H9 (cell line): ENCODE measurements at regions not wholly inside any gene's neighbourhood (a gene's known extent, or its start where the extent isn't known, plus 50 kb on each side); places are given as distances from the start of the nearest gene placed in this dataset.

Experiments
- DNase-seq: peaks from one replicate; pipeline ENCODE4 v3.0.0-alpha.2; 2017
- H2AFZ ChIP-seq: one replicate; pipeline ENCODE4 v1.6.1; 2013; ENCODE audit warnings: mild to moderate bottlenecking, low read length, control low read depth, moderate library complexity
- H2AK5ac ChIP-seq: 2 replicates; pipeline ENCODE4 v1.6.1; 2013; ENCODE audit warnings: low read length, control low read depth, mixed read lengths; ENCODE audit not compliant: insufficient read length
- H2BK120ac ChIP-seq: one replicate; pipeline ENCODE4 v1.6.1; 2013; ENCODE audit warnings: low read depth, mild to moderate bottlenecking, low read length, control low read depth, inconsistent platforms; ENCODE audit not compliant: poor library complexity, severe bottlenecking
- H2BK12ac ChIP-seq: 2 replicates; pipeline ENCODE4 v1.6.1; 2013; ENCODE audit warnings: low read length, control low read depth, mixed read lengths, low read depth; ENCODE audit not compliant: insufficient read length
- H2BK15ac ChIP-seq: 2 replicates; pipeline ENCODE4 v1.6.1; 2013; ENCODE audit warnings: low read depth, low read length, control low read depth
- H2BK20ac ChIP-seq: one replicate; pipeline ENCODE4 v1.6.1; 2013; ENCODE audit warnings: low read depth, mild to moderate bottlenecking, low read length, control low read depth, inconsistent platforms; ENCODE audit not compliant: poor library complexity, severe bottlenecking
- H2BK5ac ChIP-seq: 2 replicates; pipeline ENCODE4 v1.6.1; 2013; ENCODE audit warnings: low read length, control low read depth, mixed read lengths; ENCODE audit not compliant: insufficient read length
- H3K14ac ChIP-seq: 2 replicates; pipeline ENCODE4 v1.6.1; 2013; ENCODE audit warnings: low read length, control low read depth; ENCODE audit not compliant: insufficient read depth
- H3K18ac ChIP-seq: 2 replicates; pipeline ENCODE4 v1.6.1; 2013; ENCODE audit warnings: low read depth, mild to moderate bottlenecking, mixed read lengths, low read length, control low read depth; ENCODE audit not compliant: insufficient read length
- H3K23ac ChIP-seq: 2 replicates; pipeline ENCODE4 v1.6.1; 2013; ENCODE audit warnings: low read length, control low read depth, mixed read lengths, low read depth; ENCODE audit not compliant: insufficient read length
- H3K23me2 ChIP-seq: 2 replicates; pipeline ENCODE4 v1.6.1; 2013; ENCODE audit warnings: low read depth, mild to moderate bottlenecking, mixed read lengths, low read length, control low read depth; ENCODE audit not compliant: insufficient read length, poor library complexity, severe bottlenecking
- H3K27ac ChIP-seq: 2 replicates; pipeline ENCODE4 v1.5.1; 2013; ENCODE audit warnings: low read length, control low read depth, mixed read lengths, low read depth; ENCODE audit not compliant: insufficient read length
- H3K27me3 ChIP-seq: 2 replicates; pipeline ENCODE4 v1.6.1; 2013; ENCODE audit warnings: low read length, control low read depth, inconsistent platforms; ENCODE audit not compliant: insufficient read depth
- H3K4ac ChIP-seq: 2 replicates; pipeline ENCODE4 v1.6.1; 2013; ENCODE audit warnings: low read depth, mild to moderate bottlenecking, control low read depth, inconsistent platforms, low read length, moderate library complexity
- H3K4me1 ChIP-seq: 2 replicates; pipeline ENCODE4 v1.6.1; 2013; ENCODE audit warnings: low read length, control low read depth, inconsistent platforms; ENCODE audit not compliant: insufficient read depth
- H3K4me2 ChIP-seq: 2 replicates; pipeline ENCODE4 v1.6.1; 2013; ENCODE audit warnings: low read length, control low read depth, mixed read lengths; ENCODE audit not compliant: insufficient read length, insufficient read depth
- H3K56ac ChIP-seq: 2 replicates; pipeline ENCODE4 v1.6.1; 2013; ENCODE audit warnings: low read depth, mild to moderate bottlenecking, mixed read lengths, low read length, control low read depth; ENCODE audit not compliant: insufficient read length
- H3K79me1 ChIP-seq: 2 replicates; pipeline ENCODE4 v1.6.1; 2013; ENCODE audit warnings: low read depth, mild to moderate bottlenecking, moderate library complexity, low read length, control low read depth, inconsistent platforms; ENCODE audit not compliant: insufficient read depth, poor library complexity, severe bottlenecking
- H3K79me2 ChIP-seq: 2 replicates; pipeline ENCODE4 v1.6.1; 2013; ENCODE audit warnings: low read length, control low read depth, inconsistent platforms; ENCODE audit not compliant: insufficient read depth
- H3K9ac ChIP-seq: 2 replicates; pipeline ENCODE4 v1.6.1; 2013; ENCODE audit warnings: low read length, control low read depth, mixed read lengths; ENCODE audit not compliant: insufficient read length; ENCODE audit errors: extremely low read depth
- H3K9me3 ChIP-seq: one replicate; pipeline ENCODE4 v1.6.1; 2013; ENCODE audit warnings: low read depth, low read length, inconsistent platforms; ENCODE audit not compliant: control insufficient read depth
- H3T11ph ChIP-seq: one replicate; pipeline ENCODE4 v1.6.1; 2013; ENCODE audit warnings: mild to moderate bottlenecking, low read length, control low read depth, inconsistent platforms
- H4K20me1 ChIP-seq: one replicate; pipeline ENCODE4 v1.6.1; 2013; ENCODE audit not compliant: control insufficient read depth, insufficient read length, insufficient read depth
- H4K5ac ChIP-seq: 2 replicates; pipeline ENCODE4 v1.6.1; 2013; ENCODE audit warnings: low read depth, mild to moderate bottlenecking, mixed read lengths, low read length, control low read depth; ENCODE audit not compliant: insufficient read length
- H4K8ac ChIP-seq: replicated peaks from 2 replicates; pipeline ENCODE4 v1.6.1; 2013; ENCODE audit warnings: low read length, control low read depth, mixed read lengths, low read depth; ENCODE audit not compliant: insufficient read length
- H4K91ac ChIP-seq: 2 replicates; pipeline ENCODE4 v1.6.1; 2013; ENCODE audit warnings: low read depth, mild to moderate bottlenecking, moderate library complexity, mixed read lengths, low read length, control low read depth; ENCODE audit not compliant: insufficient read length
- H3K27ac Mint-ChIP-seq, 3 experiments: 2 replicates in 2 of 3; 3 replicates in 1 of 3; pipeline ENCODE4 v1.8.0; 2020 to 2021; ENCODE audit warnings: mixed read lengths in 3 of 3, mild to moderate bottlenecking in 1 of 3, moderate library complexity in 1 of 3
- H3K27me3 Mint-ChIP-seq: 2 replicates; pipeline ENCODE4 v1.8.0; 2021; ENCODE audit warnings: low read depth, mild to moderate bottlenecking, moderate library complexity, mixed read lengths
- H3K36me3 Mint-ChIP-seq, 3 experiments: 2 replicates in 2 of 3; 3 replicates in 1 of 3; pipeline ENCODE4 v1.8.0; 2020 to 2021; ENCODE audit warnings: low read depth in 3 of 3, mixed read lengths in 3 of 3; ENCODE audit not compliant: insufficient read depth in 1 of 3
- H3K4me1 Mint-ChIP-seq, 2 experiments: 2 replicates each; pipeline ENCODE4 v1.8.0; 2020; ENCODE audit warnings: mixed read lengths in 2 of 2
- H3K4me3 Mint-ChIP-seq, 2 experiments: 2 replicates in 1 of 2; 3 replicates in 1 of 2; pipeline ENCODE4 v1.8.0; 2020 to 2021; ENCODE audit warnings: mild to moderate bottlenecking in 2 of 2, mixed read lengths in 2 of 2, moderate library complexity in 1 of 2
- H3K9me3 Mint-ChIP-seq, 2 experiments: 2 replicates in 1 of 2; 3 replicates in 1 of 2; pipeline ENCODE4 v1.8.0; 2020; ENCODE audit warnings: mild to moderate bottlenecking in 2 of 2, mixed read lengths in 2 of 2, moderate library complexity in 1 of 2
- CTCF ChIP-seq: fragments of 200-600 bp; sonication (generic); conservative IDR thresholded peaks from 3 replicates; pipeline ENCODE4 v1.8.0; 2021; ENCODE audit warnings: antibody characterized with exemption, mild to moderate bottlenecking
- WGBS: extraction: QIAGEN DNeasy Blood & Tissue Kit; methylation state at CpG from one replicate; pipeline ENCODE4 v1.1.7; 2013; ENCODE audit warnings: missing lambda C conversion rate, low lambda C conversion rate, mixed read lengths; ENCODE audit not compliant: insufficient read length; ENCODE audit errors: extremely low coverage; 5-methylcytosine and 5-hydroxymethylcytosine counted together

GRCh38 chr18:76130845-76131244 lies 364.2 kb downstream of the ZNF516 start:
- Histone ChIP-seq H3K9ac (no peak overlapping the region), H3K4me1 (no peaks in the 10 kb centered on the region), H3K56ac (no peak overlapping the region), H3K14ac (no peak overlapping the region), H2AK5ac (no peak overlapping the region), H3K79me1 (no peaks in the 10 kb centered on the region), H4K20me1 (no peaks in the 10 kb centered on the region), H3K4me2 (no peak overlapping the region), H3K9me3 (no peaks in the 10 kb centered on the region), H2BK20ac (no peak overlapping the region), H3K18ac (no peak overlapping the region), H3K27ac (no peak overlapping the region), H4K91ac (no peak overlapping the region), H3T11ph (no peak overlapping the region), H3K23ac (no peak overlapping the region), H3K23me2 (no peaks in the 10 kb centered on the region), H2BK5ac (no peak overlapping the region), H3K27me3 (no peaks in the 10 kb centered on the region), H2AFZ (no peak overlapping the region), H2BK15ac (no peak overlapping the region), H3K4ac (no peak overlapping the region), H4K5ac (no peak overlapping the region), H4K8ac (no peak overlapping the region), H3K79me2 (no peaks in the 10 kb centered on the region), H2BK120ac (no peak overlapping the region), H2BK12ac (no peak overlapping the region)
- DNase-seq = no peak
- no peaks in the 10 kb centered on the region for H3K4me1 Mint-ChIP-seq
- H3K27me3 Mint-ChIP-seq = no peaks in the 10 kb centered on the region; the same call in 1 of the 2 replicates
- no CpG with 5 or more reads among the region's 13 CpGs for WGBS
- no peak for TF ChIP-seq CTCF
- peaks cover 6 to 13% of the 10 kb centered on the region in 2 experiments; a peak in 4 of 5 replicates for H3K9me3 Mint-ChIP-seq
- no peak overlapping the region; a peak in 1 of 7 replicates for H3K27ac Mint-ChIP-seq
- no peak overlapping the region for H3K4me3 Mint-ChIP-seq
- peaks cover 0 to 2% (median 0%) of the 10 kb centered on the region in 3 experiments; a peak in 2 of 7 replicates for H3K36me3 Mint-ChIP-seq
